Epithelial cell of esophagus (primary cell): ENCODE measurements at regions not wholly inside any gene's neighbourhood (a gene's known extent, or its start where the extent isn't known, plus 50 kb on each side); places are given as distances from the start of the nearest gene placed in this dataset.

Experiments
- DNase-seq: peaks from one replicate; pipeline ENCODE4 v3.0.0; 2010; ENCODE audit warnings: low read depth
- H3K4me3 ChIP-seq: 2 replicates; pipeline ENCODE4 v1.5.1; 2011; ENCODE audit warnings: mild to moderate bottlenecking, low read length, control low read depth
- TF ChIP-seq, protein P1 (sequence below): IDR thresholded peaks from 2 replicates; pipeline ENCODE4 v1.5.1; 2011; ENCODE audit warnings: low read depth, mild to moderate bottlenecking, low read length, control low read depth, inconsistent platforms; ENCODE audit not compliant: insufficient read depth; ENCODE audit errors: missing control alignments

DNA sequence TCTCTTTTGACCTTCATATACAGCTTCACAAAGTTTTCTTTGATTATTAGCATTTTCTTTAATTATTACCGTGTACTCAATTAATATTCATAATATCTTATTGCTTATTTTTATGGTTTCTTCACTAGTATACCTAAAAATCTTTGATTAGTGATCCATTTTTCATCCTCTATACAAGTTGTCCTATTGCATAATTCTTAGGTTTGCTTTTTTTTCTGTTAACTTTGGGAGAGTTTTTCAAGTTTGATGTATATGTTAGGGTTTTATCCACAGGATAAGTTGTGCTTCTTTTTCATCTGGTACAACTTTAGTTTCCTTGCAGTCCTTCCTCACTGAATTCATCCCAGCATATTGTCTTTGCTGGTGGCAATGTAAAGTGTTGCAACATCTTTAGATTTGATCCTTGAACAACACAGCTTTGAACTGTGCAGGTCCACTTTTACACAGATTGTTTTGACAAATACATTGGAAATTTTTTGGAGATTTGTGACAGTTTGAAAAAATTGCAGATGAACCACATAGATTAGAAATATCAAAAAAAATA is 88.6 kb upstream of the NAV3 start:
- no peak overlapping the region for H3K4me3 ChIP-seq
- no peak for DNase-seq
- TF ChIP-seq, protein P1, sequence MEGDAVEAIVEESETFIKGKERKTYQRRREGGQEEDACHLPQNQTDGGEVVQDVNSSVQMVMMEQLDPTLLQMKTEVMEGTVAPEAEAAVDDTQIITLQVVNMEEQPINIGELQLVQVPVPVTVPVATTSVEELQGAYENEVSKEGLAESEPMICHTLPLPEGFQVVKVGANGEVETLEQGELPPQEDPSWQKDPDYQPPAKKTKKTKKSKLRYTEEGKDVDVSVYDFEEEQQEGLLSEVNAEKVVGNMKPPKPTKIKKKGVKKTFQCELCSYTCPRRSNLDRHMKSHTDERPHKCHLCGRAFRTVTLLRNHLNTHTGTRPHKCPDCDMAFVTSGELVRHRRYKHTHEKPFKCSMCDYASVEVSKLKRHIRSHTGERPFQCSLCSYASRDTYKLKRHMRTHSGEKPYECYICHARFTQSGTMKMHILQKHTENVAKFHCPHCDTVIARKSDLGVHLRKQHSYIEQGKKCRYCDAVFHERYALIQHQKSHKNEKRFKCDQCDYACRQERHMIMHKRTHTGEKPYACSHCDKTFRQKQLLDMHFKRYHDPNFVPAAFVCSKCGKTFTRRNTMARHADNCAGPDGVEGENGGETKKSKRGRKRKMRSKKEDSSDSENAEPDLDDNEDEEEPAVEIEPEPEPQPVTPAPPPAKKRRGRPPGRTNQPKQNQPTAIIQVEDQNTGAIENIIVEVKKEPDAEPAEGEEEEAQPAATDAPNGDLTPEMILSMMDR: no peak

DNA sequence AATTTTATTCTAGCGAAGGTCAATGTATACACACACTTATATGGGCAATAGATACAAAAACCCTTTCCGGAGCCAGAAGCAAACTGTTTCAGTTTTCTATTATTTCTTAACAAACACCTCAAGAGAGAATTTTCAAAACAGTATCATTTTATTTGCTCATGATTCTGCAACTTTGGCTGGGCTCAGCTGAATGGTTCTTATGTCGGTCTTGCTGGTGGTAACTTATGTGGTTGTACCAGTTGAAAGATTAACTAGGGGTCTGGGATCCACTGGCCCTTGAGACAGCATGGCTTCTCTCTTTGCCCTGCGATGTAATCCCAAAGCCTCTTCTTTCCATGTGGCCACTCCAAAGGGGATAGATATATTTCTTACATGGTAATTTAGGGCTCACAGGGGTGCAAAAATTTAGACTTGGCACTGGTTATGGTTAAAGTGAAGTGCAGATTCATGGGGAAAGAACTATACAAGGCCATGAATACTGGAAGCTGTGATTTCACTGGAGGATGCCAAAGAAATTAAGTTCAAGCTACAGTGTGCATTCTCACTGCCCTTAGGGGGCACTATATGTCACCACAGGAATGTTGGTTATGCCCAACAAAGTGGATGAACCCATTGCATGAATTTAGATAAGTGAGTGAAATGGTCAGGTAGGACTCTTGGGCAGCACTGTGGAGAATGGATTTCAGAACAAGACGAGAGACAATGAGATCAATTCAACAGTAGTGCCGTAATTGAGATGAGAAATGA is 94.3 kb upstream of the NAV3 start:
- TF ChIP-seq, protein P1: no peak
- no peak overlapping the region for H3K4me3 ChIP-seq
- DNase-seq: no peak

DNA sequence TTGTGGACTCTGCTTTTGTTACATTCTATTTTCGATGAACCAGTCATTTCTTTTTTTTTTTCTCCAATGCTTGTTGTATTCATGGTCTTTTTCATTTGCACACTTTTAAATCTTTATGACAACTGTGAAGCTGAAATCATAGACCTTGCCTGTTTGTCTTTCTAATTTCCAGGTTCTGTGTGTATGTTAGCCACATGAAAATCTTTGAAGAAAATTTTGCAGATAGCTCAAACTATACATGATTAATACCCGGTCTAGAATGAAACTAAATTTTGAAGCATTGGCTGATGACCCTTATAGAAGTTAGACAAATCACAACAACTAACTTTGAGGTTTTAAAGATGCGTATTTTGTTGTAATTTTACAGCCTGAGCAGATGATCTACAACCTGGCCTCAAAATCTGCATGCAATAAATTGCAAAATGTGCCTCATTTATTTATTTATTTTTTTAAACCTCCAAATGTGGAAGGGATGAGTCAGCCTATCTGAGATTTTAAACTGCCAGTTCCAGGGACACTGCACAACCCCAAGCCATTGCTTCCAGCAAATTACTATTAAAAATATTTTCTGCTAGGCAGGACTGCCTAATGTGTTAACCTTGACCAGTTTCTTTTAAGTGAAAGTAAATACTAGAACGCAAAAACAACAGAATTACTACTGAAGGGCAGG is 96.3 kb upstream of the NAV3 start:
- DNase-seq: peak; percentile 9
- TF ChIP-seq, protein P1: no peak
- H3K4me3 ChIP-seq: no peak overlapping the region

DNA sequence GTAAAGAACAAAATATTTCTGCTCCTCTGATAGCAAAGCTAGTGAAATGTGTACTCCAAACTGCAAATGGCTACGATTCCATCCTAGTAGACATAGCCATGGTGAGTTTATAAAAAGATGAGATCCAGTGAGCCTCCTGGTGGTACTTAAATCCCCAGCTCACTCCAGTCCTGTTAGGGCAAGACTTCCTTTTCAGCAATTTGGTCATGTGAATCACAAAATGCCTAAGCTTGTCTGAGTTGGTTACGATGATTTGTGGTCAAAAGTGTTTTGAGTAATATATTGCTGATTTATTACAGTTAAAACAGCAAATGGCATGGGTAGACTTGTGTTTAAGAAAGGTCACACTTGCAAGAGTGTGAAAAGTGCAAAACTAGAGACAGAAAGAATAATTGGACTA is 102.7 kb upstream of the NAV3 start:
- TF ChIP-seq, protein P1: peak; percentile 3
- DNase-seq: peak; percentile 73

DNA sequence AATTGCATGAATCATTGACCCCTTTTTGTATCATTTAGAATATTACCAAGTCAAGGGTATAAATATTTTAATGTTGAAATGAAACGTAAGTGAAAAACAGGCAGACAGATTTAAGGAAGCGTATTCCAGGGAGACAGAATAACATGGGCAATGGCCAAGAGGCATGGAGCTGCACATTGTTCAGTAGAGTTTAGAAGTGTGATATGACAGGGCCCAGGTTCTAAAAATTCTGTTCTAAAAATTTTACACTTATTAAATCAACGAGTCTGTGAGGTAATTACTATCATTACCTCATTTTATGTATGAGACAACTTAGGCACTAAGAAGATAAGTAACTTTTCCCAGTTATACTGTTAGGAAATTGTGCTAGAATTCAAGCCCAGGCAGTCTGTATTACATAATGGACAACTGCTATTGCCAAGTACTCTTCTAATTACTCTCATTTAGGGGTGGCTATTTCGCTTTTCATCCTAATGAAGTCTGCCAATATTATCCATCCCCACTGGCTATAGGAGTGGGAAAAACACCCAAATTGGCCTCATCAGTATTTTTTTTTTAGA is 103.2 kb upstream of the NAV3 start:
- no peak for DNase-seq
- H3K4me3 ChIP-seq: no peak overlapping the region
- TF ChIP-seq, protein P1: no peak

More for the DNA sequence above, 102.7 kb upstream of the NAV3 start:
- H3K4me3 ChIP-seq: no peak overlapping the region

DNA sequence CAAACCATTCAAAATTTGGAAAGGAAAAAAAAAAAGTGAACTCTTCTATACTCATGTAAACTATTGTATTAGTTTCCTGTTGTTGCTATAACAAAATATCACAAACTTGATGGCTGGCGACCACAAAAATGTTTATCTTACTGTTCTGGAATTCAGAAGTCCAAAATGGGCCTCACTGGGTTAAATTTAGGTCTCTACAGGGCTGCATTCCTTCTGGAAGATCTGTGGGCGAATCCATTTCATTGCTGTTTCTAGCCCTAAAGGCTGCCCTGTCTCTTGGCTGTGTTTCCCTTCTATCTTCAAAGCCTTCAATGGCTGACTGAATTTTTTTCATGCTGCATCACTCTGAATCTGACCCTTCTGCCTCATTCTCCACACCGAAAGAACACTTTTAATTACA is 105.1 kb upstream of the NAV3 start:
- no peak for DNase-seq
- TF ChIP-seq, protein P1: no peak
- H3K4me3 ChIP-seq: no peak overlapping the region
